IPS-18a (cell line): ENCODE measurements at regions not wholly inside any gene's neighbourhood (a gene's known extent, or its start where the extent isn't known, plus 50 kb on each side); places are given as distances from the start of the nearest gene placed in this dataset.

ENCODE experiments used
- H3K27ac ChIP-seq: one replicate; pipeline ENCODE4 v1.5.1; 2013; ENCODE audit warnings: low read length
- H3K27me3 ChIP-seq: one replicate; pipeline ENCODE4 v1.6.1; 2013; ENCODE audit warnings: mild to moderate bottlenecking, low read length; ENCODE audit not compliant: control insufficient read depth, insufficient read depth
- H3K36me3 ChIP-seq: one replicate; pipeline ENCODE4 v1.6.1; 2013; ENCODE audit warnings: low read depth, low read length; ENCODE audit not compliant: control insufficient read depth
- H3K4me1 ChIP-seq: one replicate; pipeline ENCODE4 v1.6.1; 2013; ENCODE audit warnings: low read depth, low read length; ENCODE audit not compliant: control insufficient read depth
- H3K4me3 ChIP-seq: one replicate; pipeline ENCODE4 v1.5.1; 2013; ENCODE audit warnings: low read length
- H3K9ac ChIP-seq: one replicate; pipeline ENCODE4 v1.6.1; 2013; ENCODE audit warnings: mild to moderate bottlenecking, low read length, moderate library complexity
- H3K9me3 ChIP-seq: one replicate; pipeline ENCODE4 v1.6.1; 2013; ENCODE audit warnings: low read depth, low read length; ENCODE audit not compliant: control insufficient read depth

DNA sequence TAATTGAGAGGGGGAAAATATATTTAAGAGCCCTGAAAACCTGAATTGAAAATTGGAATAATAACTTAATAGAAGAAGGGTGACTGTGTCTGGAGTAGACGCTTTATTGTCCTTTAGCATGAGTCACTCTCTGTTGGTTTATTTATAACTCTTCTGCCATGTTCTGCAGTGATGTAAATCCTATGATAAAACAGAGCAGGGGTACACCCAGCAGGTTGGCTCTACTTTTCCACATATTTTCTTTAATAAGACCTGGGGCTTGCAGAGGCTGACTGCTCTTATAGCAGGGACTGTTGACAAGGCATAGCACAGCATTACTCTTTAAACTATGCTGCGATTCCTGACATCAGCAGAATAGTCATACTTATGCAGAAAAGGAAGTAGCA is 389.9 kb upstream of the PCDH9 start:
- H3K4me3 ChIP-seq: no peak overlapping the region
- no peaks in the 10 kb centered on the region for H3K9me3 ChIP-seq
- H3K27ac ChIP-seq: no peak overlapping the region
- no peaks in the 10 kb centered on the region for H3K27me3 ChIP-seq
- no peak overlapping the region for H3K9ac ChIP-seq
- H3K36me3 ChIP-seq: no peaks in the 10 kb centered on the region
- H3K4me1 ChIP-seq: no peaks in the 10 kb centered on the region

- no peak overlapping the region for H3K4me3 ChIP-seq
- H3K36me3 ChIP-seq: no peaks in the 10 kb centered on the region
- H3K4me1 ChIP-seq: no peaks in the 10 kb centered on the region
- H3K27ac ChIP-seq: no peak overlapping the region
- no peak overlapping the region for H3K9ac ChIP-seq
- no peaks in the 10 kb centered on the region for H3K9me3 ChIP-seq
- no peaks in the 10 kb centered on the region for H3K27me3 ChIP-seq
These were observed 389.3 kb upstream of the PCDH9 start for GRCh38 chr13:67619351-67619994.

GRCh38 chr13:67614579-67614978 is 384.4 kb upstream of the PCDH9 start:
- H3K36me3 ChIP-seq: no peaks in the 10 kb centered on the region
- H3K4me1 ChIP-seq: no peaks in the 10 kb centered on the region

DNA sequence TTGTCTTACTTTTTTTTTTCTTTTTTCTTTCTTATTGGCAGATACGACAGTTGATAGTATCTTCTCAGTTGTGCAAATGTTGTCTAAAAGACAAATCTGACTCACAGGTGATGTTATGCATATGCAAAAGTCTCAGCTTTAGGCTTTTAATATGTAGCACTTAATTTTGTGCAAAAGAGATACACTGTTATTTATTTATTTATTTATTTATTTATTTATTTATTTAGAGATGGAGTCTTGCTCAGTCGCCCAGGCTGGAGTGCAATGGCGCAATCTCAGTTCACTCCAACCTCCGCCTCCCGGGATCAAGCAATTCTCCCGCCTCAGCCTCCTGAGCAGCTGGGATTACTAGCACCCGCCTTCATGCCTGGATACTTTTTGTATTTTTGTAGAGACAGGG is 383.9 kb upstream of the PCDH9 start:
- H3K36me3 ChIP-seq: no peaks in the 10 kb centered on the region

More at GRCh38 chr13:67614579-67614978, 384.4 kb upstream of the PCDH9 start:
- Histone ChIP-seq H3K9ac (no peak overlapping the region), H3K27ac (no peak overlapping the region), H3K27me3 (no peaks in the 10 kb centered on the region), H3K4me3 (no peak overlapping the region), H3K9me3 (no peaks in the 10 kb centered on the region)

DNA sequence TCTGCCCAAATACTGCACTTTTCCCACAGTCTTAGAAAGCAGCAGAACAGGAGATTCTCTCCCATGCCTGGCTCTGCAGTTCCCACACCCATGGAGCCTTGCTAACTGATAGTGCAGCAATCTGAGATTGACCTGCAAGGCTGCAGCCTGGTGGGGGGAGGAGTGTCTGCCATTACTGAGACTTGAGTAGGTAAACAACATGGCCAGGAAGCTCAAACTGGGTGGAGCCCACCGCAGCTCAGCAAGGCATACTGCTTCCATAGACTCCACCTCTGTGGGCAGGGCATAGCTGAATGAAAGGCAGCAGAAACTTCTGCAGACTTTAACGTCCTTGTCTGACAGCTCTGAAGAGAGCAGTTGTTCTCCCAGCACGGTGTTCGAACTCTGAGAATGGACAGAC is 358.5 kb upstream of the PCDH9 start:
- Histone ChIP-seq H3K9me3 (no peaks in the 10 kb centered on the region), H3K9ac (no peak overlapping the region), H3K4me3 (no peak overlapping the region)

More for the DNA sequence above, 383.9 kb upstream of the PCDH9 start:
- Histone ChIP-seq H3K9ac (no peak overlapping the region), H3K4me1 (no peaks in the 10 kb centered on the region), H3K27me3 (no peaks in the 10 kb centered on the region), H3K9me3 (no peaks in the 10 kb centered on the region), H3K27ac (no peak overlapping the region), H3K4me3 (no peak overlapping the region)

DNA sequence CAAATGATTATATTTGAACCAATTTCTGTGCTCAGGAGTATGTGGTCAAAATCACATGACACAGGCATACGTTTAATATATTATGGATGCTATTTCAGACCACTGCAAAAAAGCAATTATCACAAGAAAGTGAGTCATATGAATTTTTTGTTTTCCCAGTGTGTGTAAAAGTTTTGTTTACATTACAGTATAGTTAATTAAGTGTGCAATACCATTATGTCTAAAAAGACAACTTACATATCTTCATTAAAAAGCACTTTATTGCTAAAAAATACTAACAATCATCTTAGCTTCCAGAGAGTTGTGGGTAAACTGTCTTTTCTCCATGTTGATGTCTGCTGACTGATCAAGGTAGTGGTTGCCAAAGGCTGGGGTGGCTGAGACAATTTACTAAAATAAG is 347.2 kb upstream of the PCDH9 start:
- Histone ChIP-seq H3K27me3 (no peaks in the 10 kb centered on the region), H3K4me1 (no peaks in the 10 kb centered on the region), H3K9me3 (peaks cover 3% of the 10 kb centered on the region), H3K27ac (no peak overlapping the region), H3K9ac (no peak overlapping the region), H3K4me3 (no peak overlapping the region), H3K36me3 (no peaks in the 10 kb centered on the region)

More for the DNA sequence above, 358.5 kb upstream of the PCDH9 start:
- Histone ChIP-seq H3K4me1 (no peaks in the 10 kb centered on the region), H3K27me3 (no peaks in the 10 kb centered on the region), H3K27ac (no peak overlapping the region), H3K36me3 (no peaks in the 10 kb centered on the region)

GRCh38 chr13:67574320-67575233 is 344.4 kb upstream of the PCDH9 start:
- H3K9me3 ChIP-seq: peaks cover 3% of the 10 kb centered on the region
- H3K9ac ChIP-seq: no peak overlapping the region
- no peaks in the 10 kb centered on the region for H3K36me3 ChIP-seq
- no peaks in the 10 kb centered on the region for H3K4me1 ChIP-seq
- H3K4me3 ChIP-seq: no peak overlapping the region
- no peak overlapping the region for H3K27ac ChIP-seq
- no peaks in the 10 kb centered on the region for H3K27me3 ChIP-seq

GRCh38 chr13:67568205-67568604 is 338.1 kb upstream of the PCDH9 start:
- Histone ChIP-seq H3K9ac (no peak overlapping the region), H3K9me3 (no peaks in the 10 kb centered on the region), H3K36me3 (no peaks in the 10 kb centered on the region), H3K27ac (no peak overlapping the region), H3K4me1 (no peaks in the 10 kb centered on the region), H3K27me3 (no peaks in the 10 kb centered on the region), H3K4me3 (no peak overlapping the region)

DNA sequence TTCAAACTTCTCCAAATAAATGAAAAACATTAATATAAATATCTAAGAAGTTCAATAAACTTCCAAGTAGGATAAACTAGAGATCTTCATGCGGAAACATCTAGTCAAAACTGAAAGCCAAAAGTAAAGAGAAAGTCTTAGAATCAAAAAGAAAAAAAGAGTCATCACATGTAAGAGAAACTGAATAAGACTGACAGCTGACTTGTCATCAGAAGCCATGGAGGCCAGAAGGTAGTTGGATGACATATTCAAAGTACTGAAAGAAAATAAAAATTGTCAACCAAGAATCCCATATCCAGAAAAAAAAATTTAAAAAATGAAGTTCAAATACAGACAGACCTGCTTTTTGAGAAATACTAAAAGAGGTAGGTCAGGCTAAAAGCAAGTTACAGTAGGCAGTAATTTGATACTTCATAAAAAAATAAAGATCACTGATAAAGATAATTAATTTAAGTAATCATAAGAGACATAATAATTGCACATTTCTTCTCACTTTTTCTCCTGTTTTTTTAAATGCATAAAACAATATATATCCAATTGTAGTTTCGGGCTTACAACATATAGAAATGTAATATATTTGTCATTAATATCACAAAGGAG is 327.6 kb upstream of the PCDH9 start:
- no peaks in the 10 kb centered on the region for H3K27me3 ChIP-seq
- H3K4me1 ChIP-seq: no peaks in the 10 kb centered on the region
- H3K4me3 ChIP-seq: no peak overlapping the region
- H3K9ac ChIP-seq: no peak overlapping the region
- no peaks in the 10 kb centered on the region for H3K9me3 ChIP-seq
- no peaks in the 10 kb centered on the region for H3K36me3 ChIP-seq
- no peak overlapping the region for H3K27ac ChIP-seq

- Histone ChIP-seq H3K4me1 (no peaks in the 10 kb centered on the region), H3K9me3 (no peaks in the 10 kb centered on the region), H3K27ac (no peak overlapping the region), H3K4me3 (no peak overlapping the region), H3K36me3 (no peaks in the 10 kb centered on the region), H3K27me3 (no peaks in the 10 kb centered on the region), H3K9ac (no peak overlapping the region)
These were observed 327.0 kb upstream of the PCDH9 start for GRCh38 chr13:67557118-67557517.

GRCh38 chr13:67554746-67555452 is 324.8 kb upstream of the PCDH9 start:
- Histone ChIP-seq H3K4me3 (no peak overlapping the region), H3K27me3 (no peaks in the 10 kb centered on the region), H3K4me1 (no peaks in the 10 kb centered on the region), H3K9me3 (no peaks in the 10 kb centered on the region), H3K36me3 (no peaks in the 10 kb centered on the region), H3K27ac (no peak overlapping the region), H3K9ac (no peak overlapping the region)
